K562 (cell line): ENCODE measurements at regions not wholly inside any gene's neighbourhood (a gene's known extent, or its start where the extent isn't known, plus 50 kb on each side); places are given as distances from the start of the nearest gene placed in this dataset.

Experiments
- ATAC-seq: fragments of 200-7000 bp; cut with Tn5 transposase; 3 replicates; pipeline ENCODE4 v1.9.1; 2020; ENCODE audit warnings: moderate library complexity
- BruUV-seq: library from RNA; stranded (reverse); fragments of 400-500 nt; replicated peaks from 2 replicates; lab custom pipeline; 2021; lab: Mats Ljungman, UMichigan
- CTCF ChIA-PET: fragments of 300-600 bp; formaldehyde crosslinking; extraction: SDS; loops from one replicate; lab custom pipeline; 2021; ENCODE audit warnings: low intra/inter-chr PET ratio; lab: Yijun Ruan, JAX
- POLR2A ChIA-PET: fragments of 300-600, 350-650 bp; sonication (Branson Sonifier 250); formaldehyde crosslinking; extraction: SDS; loops from one replicate; lab custom pipeline; 2021; ENCODE audit warnings: antibody characterized with exemption, inconsistent platforms; lab: Yijun Ruan, JAX
- DNase-seq, 4 experiments: peaks; one replicate each; pipeline versions ENCODE4 v3.0.0 to v3.0.0-alpha.2; 2011 to 2018; ENCODE audit warnings: low spot score in 3 of 4, mixed read lengths in 3 of 4; ENCODE audit errors: extremely low read depth in 1 of 4
- FAIRE-seq: peaks from 2 replicates; lab custom pipeline; 2011; peaks lifted over from hg19 to GRCh38; lab: Jason Lieb, UNC
- H2AFZ ChIP-seq: 2 replicates; pipeline ENCODE4 v1.6.0; 2011; ENCODE audit warnings: low read depth, low read length, control low read depth, inconsistent platforms
- H3K27ac ChIP-seq: fragments of 200-600 bp; 3 replicates; pipeline ENCODE4 v1.8.0; 2011; ENCODE audit warnings: low read depth, mild to moderate bottlenecking, control low read depth, inconsistent platforms, low read length, moderate library complexity, mixed read lengths; ENCODE audit errors: extremely low read depth
- H3K27me3 ChIP-seq, 2 experiments: fragments of 300-600 bp in 1 of 2; 2 replicates in 1 of 2; 3 replicates in 1 of 2; pipeline versions ENCODE4 v1.6.0 to v1.8.0; 2011; ENCODE audit warnings: inconsistent platforms in 2 of 2, low read length in 2 of 2, mild to moderate bottlenecking in 1 of 2, mixed read lengths in 1 of 2, moderate library complexity in 1 of 2; ENCODE audit not compliant: control insufficient read depth in 2 of 2, insufficient read depth in 2 of 2
- H3K36me3 ChIP-seq: fragments of 300-600 bp; 3 replicates; pipeline ENCODE4 v1.8.0; 2011; ENCODE audit warnings: mild to moderate bottlenecking, low read length, inconsistent platforms; ENCODE audit not compliant: control insufficient read depth, insufficient read depth
- H3K4me1 ChIP-seq, 2 experiments: fragments of 200-600 bp in 1 of 2; replicated peaks in 1 of 2; 2 replicates in 1 of 2; 3 replicates in 1 of 2; pipeline versions ENCODE4 v1.5.1 to v1.8.0; 2011; ENCODE audit warnings: inconsistent platforms in 2 of 2, low read length in 2 of 2, mild to moderate bottlenecking in 1 of 2, mixed read lengths in 1 of 2, moderate library complexity in 1 of 2; ENCODE audit not compliant: control insufficient read depth in 2 of 2, insufficient read depth in 2 of 2
- H3K4me2 ChIP-seq: 2 replicates; pipeline ENCODE4 v1.6.1; 2011; ENCODE audit warnings: low read length, control low read depth, inconsistent platforms, mixed read lengths; ENCODE audit not compliant: insufficient read depth
- H3K4me3 ChIP-seq: fragments of 200-600 bp; sonication (generic), shearing (Covaris generic); 2 replicates; pipeline ENCODE4 v1.5.1; 2016; ENCODE audit warnings: control low read depth, inconsistent platforms
- H3K79me2 ChIP-seq: fragments of 200-600 bp; 3 replicates; pipeline ENCODE4 v1.8.0; 2011; ENCODE audit warnings: low read length, inconsistent platforms; ENCODE audit not compliant: control insufficient read depth, insufficient read depth
- H3K9ac ChIP-seq, 2 experiments: 2 replicates each; pipeline versions ENCODE4 v1.6.0 to v1.6.1; 2011; ENCODE audit warnings: low read depth in 2 of 2, low read length in 2 of 2, control low read depth in 1 of 2, inconsistent platforms in 1 of 2, mild to moderate bottlenecking in 1 of 2, mixed read lengths in 1 of 2; ENCODE audit not compliant: insufficient read depth in 1 of 2
- H3K9me1 ChIP-seq: one replicate; pipeline ENCODE4 v1.6.0; 2011; ENCODE audit warnings: inconsistent platforms, mild to moderate bottlenecking, low read length, moderate library complexity; ENCODE audit not compliant: control insufficient read depth, insufficient read depth
- H3K9me3 ChIP-seq: replicated peaks from 2 replicates; pipeline ENCODE4 v1.5.1; 2011; ENCODE audit warnings: low read depth, low read length, inconsistent platforms; ENCODE audit not compliant: control insufficient read depth, insufficient read depth
- H4K20me1 ChIP-seq: replicated peaks from 2 replicates; pipeline ENCODE4 v1.6.1; 2011; ENCODE audit warnings: low read length, inconsistent platforms, mixed read lengths; ENCODE audit not compliant: control insufficient read depth, insufficient read depth
- ELF4 ChIP-seq: fragments of 450-650 bp; formaldehyde crosslinking; IDR thresholded peaks from 2 replicates; pipeline ENCODE4 v1.4.0; 2022; ENCODE audit warnings: missing genetic modification characterization
- MCM2 ChIP-seq: fragments of 450-650 bp; IDR thresholded peaks from 2 replicates; pipeline ENCODE4 v1.6.1; 2017; ENCODE audit warnings: low read depth, mild to moderate bottlenecking
- MLLT1 ChIP-seq, 2 experiments: fragments of 450-650 bp; IDR thresholded peaks; 2 replicates each; pipeline ENCODE4 v1.6.1; 2016
- MNT ChIP-seq, 2 experiments: fragments of 450-650 bp; conservative IDR thresholded peaks; 2 replicates each; pipeline ENCODE4 v1.6.1; 2017; ENCODE audit warnings: mild to moderate bottlenecking in 2 of 2, moderate library complexity in 2 of 2
- MTA2 ChIP-seq: fragments of 450-650 bp; IDR thresholded peaks from 2 replicates; pipeline ENCODE4 v1.6.1; 2016; ENCODE audit warnings: low read depth
- NCOA4 ChIP-seq: fragments of 450-650 bp; IDR thresholded peaks from 2 replicates; pipeline ENCODE4 v1.6.1; 2018; ENCODE audit warnings: mild to moderate bottlenecking; ENCODE audit not compliant: partially characterized antibody
- NFYB ChIP-seq: IDR thresholded peaks from 2 replicates; pipeline ENCODE4 v1.6.1; 2011; ENCODE audit warnings: mild to moderate bottlenecking, moderate library complexity; ENCODE audit not compliant: insufficient read length; ENCODE audit errors: extremely low read depth
- PHF8 ChIP-seq: fragments of 200-600 bp; sonication (generic); IDR thresholded peaks from 2 replicates; pipeline ENCODE4 v1.6.1; 2012; ENCODE audit warnings: mixed run types, mild to moderate bottlenecking, inconsistent platforms, low read length, moderate library complexity, borderline replicate concordance
- RBM22 ChIP-seq: fragments of 200-400 bp; formaldehyde crosslinking; IDR thresholded peaks from 2 replicates; pipeline ENCODE4 v1.6.1; 2018; ENCODE audit warnings: low read length, low read depth; ENCODE audit not compliant: poor library complexity, severe bottlenecking
- SRSF7 ChIP-seq: fragments of 200-400 bp; formaldehyde crosslinking; optimal IDR thresholded peaks from 2 replicates; pipeline ENCODE3; 2017; ENCODE audit warnings: mild to moderate bottlenecking, low read depth, low read length
- TFE3 ChIP-seq: fragments of 450-650 bp; formaldehyde crosslinking; IDR thresholded peaks from 2 replicates; pipeline ENCODE4 v1.4.0; 2020; ENCODE audit warnings: mild to moderate bottlenecking, mixed read lengths
- U2AF1 ChIP-seq: fragments of 200-400 bp; formaldehyde crosslinking; optimal IDR thresholded peaks from 2 replicates; pipeline ENCODE3; 2017; ENCODE audit warnings: mild to moderate bottlenecking, low read depth, low read length, moderate library complexity
- ZNF561 ChIP-seq: fragments of 450-650 bp; formaldehyde crosslinking; conservative IDR thresholded peaks from 2 replicates; pipeline ENCODE4 v1.4.0; 2020; ENCODE audit warnings: mild to moderate bottlenecking, moderate library complexity
- ZNF699 ChIP-seq: fragments of 250-450 bp; sonication (Bioruptor Pico); IDR thresholded peaks from 2 replicates; pipeline ENCODE4 v1.8.0; 2021; ENCODE audit warnings: mild to moderate bottlenecking, moderate library complexity; ENCODE audit not compliant: insufficient replicate concordance
- ZNF79 ChIP-seq: fragments of 250-450 bp; sonication (Bioruptor Pico); IDR thresholded peaks from 2 replicates; pipeline ENCODE4 v1.4.0; 2020; ENCODE audit warnings: low read depth, mild to moderate bottlenecking, moderate library complexity
- ZSCAN32 ChIP-seq: fragments of 450-650 bp; formaldehyde crosslinking; IDR thresholded peaks from 2 replicates; pipeline ENCODE4 v1.4.0; 2020; ENCODE audit warnings: mild to moderate bottlenecking, moderate library complexity
- WGBS: fragments of 100-300 bp; shearing (Covaris generic); methylation state at CpG from one replicate; pipeline ENCODE4 v1.1.6; 2016; ENCODE audit warnings: low coverage, mixed read lengths; ENCODE audit not compliant: insufficient coverage; ENCODE audit errors: missing lambda C conversion rate; 5-methylcytosine and 5-hydroxymethylcytosine counted together
- in situ Hi-C: fragments of 300-500 bp; cut with MboI; formaldehyde crosslinking; loops from 4 replicates; pipeline ENCODE4 v1.15.0; 2018; ENCODE audit warnings: inconsistent platforms, mixed read lengths
- intact Hi-C: fragments of 100-400 bp; cut with micrococcal nuclease; formaldehyde crosslinking; loops from 2 replicates; pipeline ENCODE4 v1.14.2; 2022

- H3K9ac ChIP-seq: no peak overlapping the region
- H3K27ac ChIP-seq: no peak overlapping the region
- H3K4me1 ChIP-seq: no peaks in the 10 kb centered on the region
- intact Hi-C loops: no loop called here
- FAIRE-seq (no peak), ATAC-seq (no peak), DNase-seq (no peak)
- no peaks in the 10 kb centered on the region for H3K9me3 ChIP-seq
- POLR2A ChIA-PET: no interaction called here
- no peaks in the 10 kb centered on the region for H3K79me2 ChIP-seq
- H3K4me3 ChIP-seq: no peak overlapping the region
- no peaks in the 10 kb centered on the region for H3K36me3 ChIP-seq
- no peaks in the 10 kb centered on the region for H3K27me3 ChIP-seq
- H4K20me1 ChIP-seq: no peaks in the 10 kb centered on the region
- in situ Hi-C loops: no loop called here
- BruUV-seq: no TSS peak
- no peaks in the 10 kb centered on the region for H3K9me1 ChIP-seq
- no peak for TF ChIP-seq ELF4 (CRISPR knock-in tag)
- TF ChIP-seq TFE3: no peak
- no peak for TF ChIP-seq MCM2
- no peak for TF ChIP-seq PHF8
- TF ChIP-seq SRSF7: no peak
- TF ChIP-seq ZNF699 (CRISPR knock-in tag): no peak
- TF ChIP-seq NCOA4: no peak
- TF ChIP-seq NFYB: no peak
- no peak for TF ChIP-seq ZNF561 (CRISPR knock-in tag)
- no peak for TF ChIP-seq ZNF79 (CRISPR knock-in tag)
- TF ChIP-seq U2AF1: no peak
- TF ChIP-seq MTA2: no peak
- no peak for TF ChIP-seq RBM22
- no peak for TF ChIP-seq ZSCAN32 (CRISPR knock-in tag)
- no peak for TF ChIP-seq MLLT1 (IDR thresholded peaks at IDR 0.05)
- no peak for TF ChIP-seq MNT (conservative IDR thresholded peaks at IDR 0.05)
- H3K4me2 ChIP-seq: no peak overlapping the region
- no peak overlapping the region for H2AFZ ChIP-seq
- WGBS: 3% methylated on average over 4 of the region's 4 CpGs
- CTCF ChIA-PET: no interaction called here
Observed at GRCh38 chr16:65309354-65309753, 187.5 kb upstream of the CDH11 start.
